Type B pancreatic cell (in vitro differentiated cells): ENCODE measurements at regions not wholly inside any gene's neighbourhood (a gene's known extent, or its start where the extent isn't known, plus 50 kb on each side); places are given as distances from the start of the nearest gene placed in this dataset.

Source experiments
- DNase-seq: peaks from one replicate; pipeline ENCODE4 v3.0.0; 2021; ENCODE audit warnings: mixed read lengths; ENCODE audit not compliant: unreplicated experiment; ENCODE audit errors: extremely low spot score
- H3K27ac Mint-ChIP-seq: 2 replicates; pipeline ENCODE4 v1.8.0; 2021; ENCODE audit warnings: mild to moderate bottlenecking, mixed read lengths
- H3K27me3 Mint-ChIP-seq: 2 replicates; pipeline ENCODE4 v1.8.0; 2021; ENCODE audit warnings: mixed read lengths
- H3K36me3 Mint-ChIP-seq: 2 replicates; pipeline ENCODE4 v1.8.0; 2021; ENCODE audit warnings: mixed read lengths
- H3K4me1 Mint-ChIP-seq: one replicate; pipeline ENCODE4 v1.8.0; 2021; ENCODE audit warnings: mixed read lengths; ENCODE audit not compliant: unreplicated experiment
- H3K4me3 Mint-ChIP-seq: 2 replicates; pipeline ENCODE4 v1.8.0; 2021; ENCODE audit warnings: mild to moderate bottlenecking, mixed read lengths
- H3K9me3 Mint-ChIP-seq: 2 replicates; pipeline ENCODE4 v1.8.0; 2021; ENCODE audit warnings: mixed read lengths
- CTCF ChIP-seq: fragments of 200-600 bp; sonication (generic); conservative IDR thresholded peaks from 2 replicates; pipeline ENCODE4 v1.5.0; 2021; ENCODE audit warnings: antibody characterized with exemption, mild to moderate bottlenecking

GRCh38 chr2:17257189-17257909 lies 260.9 kb downstream of the RAD51AP2 start:
- no peak overlapping the region for H3K27ac Mint-ChIP-seq
- H3K4me1 Mint-ChIP-seq, result no peaks in the 10 kb centered on the region
- no peak overlapping the region for H3K4me3 Mint-ChIP-seq

GRCh38 chr2:17255071-17255470 lies 263.2 kb downstream of the RAD51AP2 start:
- Mint-ChIP-seq H3K36me3 (no peaks in the 10 kb centered on the region), H3K4me3 (no peak overlapping the region), H3K4me1 (no peaks in the 10 kb centered on the region), H3K27me3 (peaks cover 7% of the 10 kb centered on the region), H3K27ac (no peak overlapping the region), H3K9me3 (no peaks in the 10 kb centered on the region)
- DNase-seq, result no peak
- TF ChIP-seq CTCF, result no peak

More at GRCh38 chr2:17257189-17257909, 260.9 kb downstream of the RAD51AP2 start:
- no peaks in the 10 kb centered on the region for H3K36me3 Mint-ChIP-seq
- DNase-seq, result no peak
- H3K9me3 Mint-ChIP-seq, result no peaks in the 10 kb centered on the region
- TF ChIP-seq CTCF, result no peak
- H3K27me3 Mint-ChIP-seq, result peaks cover 7% of the 10 kb centered on the region

- no peak for TF ChIP-seq CTCF
These were observed 263.8 kb downstream of the RAD51AP2 start for GRCh38 chr2:17254421-17254820.

GRCh38 chr2:17252258-17252657 lies 266.0 kb downstream of the RAD51AP2 start:
- Mint-ChIP-seq H3K4me3 (no peak overlapping the region), H3K36me3 (no peaks in the 10 kb centered on the region), H3K27ac (no peak overlapping the region), H3K27me3 (peaks cover 7% of the 10 kb centered on the region), H3K9me3 (no peaks in the 10 kb centered on the region), H3K4me1 (no peaks in the 10 kb centered on the region)
- no peak for DNase-seq
- TF ChIP-seq CTCF, result no peak

More at GRCh38 chr2:17254421-17254820, 263.8 kb downstream of the RAD51AP2 start:
- H3K36me3 Mint-ChIP-seq, result no peaks in the 10 kb centered on the region
- H3K4me1 Mint-ChIP-seq, result no peaks in the 10 kb centered on the region
- H3K4me3 Mint-ChIP-seq, result no peak overlapping the region
- DNase-seq, result no peak
- peaks cover 7% of the 10 kb centered on the region for H3K27me3 Mint-ChIP-seq
- no peak overlapping the region for H3K27ac Mint-ChIP-seq
- no peaks in the 10 kb centered on the region for H3K9me3 Mint-ChIP-seq

- H3K27me3 Mint-ChIP-seq, result peaks cover 4% of the 10 kb centered on the region
- no peak overlapping the region for H3K4me3 Mint-ChIP-seq
- no peaks in the 10 kb centered on the region for H3K36me3 Mint-ChIP-seq
- no peak for TF ChIP-seq CTCF
- H3K9me3 Mint-ChIP-seq, result no peaks in the 10 kb centered on the region
- no peak for DNase-seq
- no peaks in the 10 kb centered on the region for H3K4me1 Mint-ChIP-seq
- H3K27ac Mint-ChIP-seq, result no peak overlapping the region
These were observed 267.1 kb downstream of the RAD51AP2 start for GRCh38 chr2:17251171-17251570.
